Osteocyte (in vitro differentiated cells): ENCODE measurements at regions not wholly inside any gene's neighbourhood (a gene's known extent, or its start where the extent isn't known, plus 50 kb on each side); places are given as distances from the start of the nearest gene placed in this dataset.

ENCODE experiments used
- DNase-seq: peaks from one replicate; pipeline ENCODE4 v3.0.0; 2021; ENCODE audit warnings: mixed read lengths; ENCODE audit not compliant: unreplicated experiment; ENCODE audit errors: extremely low spot score
- H3K27ac Mint-ChIP-seq: one replicate; pipeline ENCODE4 v1.8.0; 2021; ENCODE audit warnings: mild to moderate bottlenecking, mixed read lengths; ENCODE audit not compliant: unreplicated experiment
- H3K27me3 Mint-ChIP-seq: one replicate; pipeline ENCODE4 v1.8.0; 2021; ENCODE audit warnings: mixed read lengths; ENCODE audit not compliant: unreplicated experiment
- H3K36me3 Mint-ChIP-seq: one replicate; pipeline ENCODE4 v1.8.0; 2021; ENCODE audit warnings: mixed read lengths; ENCODE audit not compliant: unreplicated experiment
- H3K4me1 Mint-ChIP-seq: one replicate; pipeline ENCODE4 v1.8.0; 2021; ENCODE audit warnings: mixed read lengths; ENCODE audit not compliant: unreplicated experiment
- H3K4me3 Mint-ChIP-seq: one replicate; pipeline ENCODE4 v1.8.0; 2021; ENCODE audit warnings: mild to moderate bottlenecking, moderate library complexity, mixed read lengths; ENCODE audit not compliant: unreplicated experiment
- H3K9me3 Mint-ChIP-seq: one replicate; pipeline ENCODE4 v1.8.0; 2021; ENCODE audit warnings: mixed read lengths; ENCODE audit not compliant: unreplicated experiment
- CTCF ChIP-seq: fragments of 200-600 bp; sonication (generic); IDR thresholded peaks from 2 replicates; pipeline ENCODE4 v1.5.0; 2021; ENCODE audit warnings: antibody characterized with exemption, mild to moderate bottlenecking, moderate library complexity

GRCh38 chr3:28860307-28860706 lies 420.6 kb upstream of the RBMS3 start:
- Mint-ChIP-seq H3K36me3 (no peaks in the 10 kb centered on the region), H3K27ac (no peak overlapping the region), H3K27me3 (no peaks in the 10 kb centered on the region), H3K9me3 (no peaks in the 10 kb centered on the region), H3K4me3 (no peak overlapping the region), H3K4me1 (peaks cover 10% of the 10 kb centered on the region)
- no peak for DNase-seq
- TF ChIP-seq CTCF = no peak

- peaks cover 4% of the 10 kb centered on the region for H3K27me3 Mint-ChIP-seq
- no peak for TF ChIP-seq CTCF
- DNase-seq = no peak
- no peak overlapping the region for H3K4me3 Mint-ChIP-seq
- H3K9me3 Mint-ChIP-seq = no peaks in the 10 kb centered on the region
- H3K4me1 Mint-ChIP-seq = peaks cover 10% of the 10 kb centered on the region
- no peak overlapping the region for H3K27ac Mint-ChIP-seq
- H3K36me3 Mint-ChIP-seq = no peaks in the 10 kb centered on the region
Measured at GRCh38 chr3:28863186-28863585, 417.7 kb upstream of the RBMS3 start.

- H3K27ac Mint-ChIP-seq = no peak overlapping the region
- H3K4me3 Mint-ChIP-seq = no peak overlapping the region
- no peak for DNase-seq
- H3K9me3 Mint-ChIP-seq = peaks cover 8% of the 10 kb centered on the region
- peaks cover 7% of the 10 kb centered on the region for H3K27me3 Mint-ChIP-seq
- no peaks in the 10 kb centered on the region for H3K36me3 Mint-ChIP-seq
- no peaks in the 10 kb centered on the region for H3K4me1 Mint-ChIP-seq
- TF ChIP-seq CTCF = no peak
Measured at GRCh38 chr3:28867836-28868235, 413.0 kb upstream of the RBMS3 start.

- Mint-ChIP-seq H3K9me3 (peaks cover 19% of the 10 kb centered on the region), H3K27me3 (peaks cover 7% of the 10 kb centered on the region), H3K36me3 (no peaks in the 10 kb centered on the region), H3K4me3 (no peak overlapping the region), H3K4me1 (no peaks in the 10 kb centered on the region), H3K27ac (no peak overlapping the region)
- DNase-seq = no peak
- TF ChIP-seq CTCF = no peak
Measured at GRCh38 chr3:28868897-28869296, 412.0 kb upstream of the RBMS3 start.

GRCh38 chr3:28877912-28878311 lies 403.0 kb upstream of the RBMS3 start:
- Mint-ChIP-seq H3K27ac (no peak overlapping the region), H3K36me3 (no peaks in the 10 kb centered on the region), H3K27me3 (peaks cover 8% of the 10 kb centered on the region), H3K9me3 (peaks cover 18% of the 10 kb centered on the region), H3K4me1 (no peaks in the 10 kb centered on the region), H3K4me3 (no peak overlapping the region)
- TF ChIP-seq CTCF = no peak
- DNase-seq = no peak
